ENCODE measurements at regions not wholly inside any gene's neighbourhood (a gene's known extent, or its start where the extent isn't known, plus 50 kb on each side); places are given as distances from the start of the nearest gene placed in this dataset.

- Histone ChIP-seq H2AFZ (ENCODE audit: low read depth, low read length) (no peak overlapping the region), H3K18ac (ENCODE audit: low read depth in 1 of 2, low read length in 2 of 2) (no peak overlapping the region), H4K8ac (ENCODE audit: low read length) (no peak overlapping the region), H2BK12ac (ENCODE audit: low read length in 2 of 2) (no peak overlapping the region), H2BK5ac (ENCODE audit: low read depth, low read length, poor library complexity, severe bottlenecking) (no peak overlapping the region), H3K27me3 (ENCODE audit: control insufficient read depth in 1 of 2, insufficient read depth in 1 of 2, low read length in 2 of 2) (peaks cover 0 to 18% of the 10 kb centered on the region in 2 experiments), H3K14ac (ENCODE audit: low read length in 2 of 2) (no peak overlapping the region), H3K9me3 (ENCODE audit: control insufficient read depth, low read length) (no peaks in the 10 kb centered on the region), H3K36me3 (ENCODE audit: control insufficient read depth in 1 of 2, insufficient read depth in 2 of 2, low read depth in 1 of 2, low read length in 2 of 2) (no peaks in the 10 kb centered on the region), H3K27ac (ENCODE audit: low read length, poor library complexity, severe bottlenecking) (no peak overlapping the region), H3K4me3 (ENCODE audit: insufficient read depth in 1 of 2, low read depth in 1 of 2, low read length in 2 of 2) (no peak overlapping the region), H2BK15ac (ENCODE audit: low read depth, poor library complexity, severe bottlenecking) (no peak overlapping the region), H3K4ac (ENCODE audit: low read depth in 1 of 2, low read length in 2 of 2) (no peak overlapping the region), H3K79me1 (replicated peaks; ENCODE audit: low read length, poor library complexity, severe bottlenecking) (no peaks in the 10 kb centered on the region), H3K4me2 (ENCODE audit: low read length, poor library complexity, severe bottlenecking) (no peak overlapping the region), H4K91ac (ENCODE audit: low read length) (no peak overlapping the region), H2BK120ac (ENCODE audit: low read depth, low read length) (no peak overlapping the region), H3K4me1 (ENCODE audit: control insufficient read depth, insufficient read depth, low read depth, low read length) (no peaks in the 10 kb centered on the region), H3K23ac (ENCODE audit: low read length in 2 of 2) (no peak overlapping the region), H2AK5ac (ENCODE audit: low read length, severe bottlenecking) (no peak overlapping the region), H3K9ac (ENCODE audit: low read length) (no peak overlapping the region)
- DNase-seq, result no peak
- 100% methylated on average over 1 of the region's 1 CpG for WGBS
Observed at GRCh38 chr12:114274131-114274530, 131.8 kb downstream of the TBX5 start.

GRCh38 chr12:114272605-114273004 is 133.3 kb downstream of the TBX5 start:
- H2BK15ac ChIP-seq (ENCODE audit: low read depth, poor library complexity, severe bottlenecking), result no peak overlapping the region
- H3K9ac ChIP-seq (ENCODE audit: low read length), result no peak overlapping the region
- H2AK5ac ChIP-seq (ENCODE audit: low read length, severe bottlenecking), result no peak overlapping the region
- no peaks in the 10 kb centered on the region for H3K9me3 ChIP-seq (ENCODE audit: control insufficient read depth, low read length)
- H3K18ac ChIP-seq (ENCODE audit: low read depth in 1 of 2, low read length in 2 of 2), result no peak overlapping the region
- 45% methylated on average over 2 of the region's 5 CpGs for WGBS
- no peak overlapping the region for H3K4me3 ChIP-seq (ENCODE audit: insufficient read depth in 1 of 2, low read depth in 1 of 2, low read length in 2 of 2)
- H3K27me3 ChIP-seq (ENCODE audit: control insufficient read depth in 1 of 2, insufficient read depth in 1 of 2, low read length in 2 of 2), result peaks cover 0 to 24% of the 10 kb centered on the region in 2 experiments
- H3K4ac ChIP-seq (ENCODE audit: low read depth in 1 of 2, low read length in 2 of 2), result no peak overlapping the region
- H3K4me1 ChIP-seq (ENCODE audit: control insufficient read depth, insufficient read depth, low read depth, low read length), result no peaks in the 10 kb centered on the region
- no peak overlapping the region for H2AFZ ChIP-seq (ENCODE audit: low read depth, low read length)
- H2BK5ac ChIP-seq (ENCODE audit: low read depth, low read length, poor library complexity, severe bottlenecking), result no peak overlapping the region
- no peak overlapping the region for H2BK12ac ChIP-seq (ENCODE audit: low read length in 2 of 2)
- no peak overlapping the region for H2BK120ac ChIP-seq (ENCODE audit: low read depth, low read length)
- no peaks in the 10 kb centered on the region for H3K79me1 ChIP-seq (replicated peaks; ENCODE audit: low read length, poor library complexity, severe bottlenecking)
- DNase-seq, result no peak
- H3K4me2 ChIP-seq (ENCODE audit: low read length, poor library complexity, severe bottlenecking), result no peak overlapping the region
- H3K36me3 ChIP-seq (ENCODE audit: control insufficient read depth in 1 of 2, insufficient read depth in 2 of 2, low read depth in 1 of 2, low read length in 2 of 2), result no peaks in the 10 kb centered on the region
- no peak overlapping the region for H4K8ac ChIP-seq (ENCODE audit: low read length)
- H3K27ac ChIP-seq (ENCODE audit: low read length, poor library complexity, severe bottlenecking), result no peak overlapping the region
- H4K91ac ChIP-seq (ENCODE audit: low read length), result no peak overlapping the region
- no peak overlapping the region for H3K23ac ChIP-seq (ENCODE audit: low read length in 2 of 2)
- no peak overlapping the region for H3K14ac ChIP-seq (ENCODE audit: low read length in 2 of 2)

GRCh38 chr12:114272071-114272470 is 133.9 kb downstream of the TBX5 start:
- Histone ChIP-seq H3K9me3 (ENCODE audit: control insufficient read depth, low read length) (no peaks in the 10 kb centered on the region), H3K36me3 (ENCODE audit: control insufficient read depth in 1 of 2, insufficient read depth in 2 of 2, low read depth in 1 of 2, low read length in 2 of 2) (no peaks in the 10 kb centered on the region), H3K4me1 (ENCODE audit: control insufficient read depth, insufficient read depth, low read depth, low read length) (no peaks in the 10 kb centered on the region), H2AFZ (ENCODE audit: low read depth, low read length) (no peak overlapping the region), H3K23ac (ENCODE audit: low read length in 2 of 2) (no peak overlapping the region), H3K27me3 (ENCODE audit: control insufficient read depth in 1 of 2, insufficient read depth in 1 of 2, low read length in 2 of 2) (peaks cover 0 to 29% of the 10 kb centered on the region in 2 experiments), H3K79me1 (replicated peaks; ENCODE audit: low read length, poor library complexity, severe bottlenecking) (no peaks in the 10 kb centered on the region), H4K8ac (ENCODE audit: low read length) (no peak overlapping the region), H3K9ac (ENCODE audit: low read length) (no peak overlapping the region), H2BK12ac (ENCODE audit: low read length in 2 of 2) (no peak overlapping the region), H3K27ac (ENCODE audit: low read length, poor library complexity, severe bottlenecking) (no peak overlapping the region), H4K91ac (ENCODE audit: low read length) (no peak overlapping the region), H3K14ac (ENCODE audit: low read length in 2 of 2) (no peak overlapping the region), H3K4me3 (ENCODE audit: insufficient read depth in 1 of 2, low read depth in 1 of 2, low read length in 2 of 2) (no peak overlapping the region), H2BK120ac (ENCODE audit: low read depth, low read length) (no peak overlapping the region), H3K4me2 (ENCODE audit: low read length, poor library complexity, severe bottlenecking) (no peak overlapping the region), H3K18ac (ENCODE audit: low read depth in 1 of 2, low read length in 2 of 2) (no peak overlapping the region), H2BK5ac (ENCODE audit: low read depth, low read length, poor library complexity, severe bottlenecking) (no peak overlapping the region), H2BK15ac (ENCODE audit: low read depth, poor library complexity, severe bottlenecking) (no peak overlapping the region), H2AK5ac (ENCODE audit: low read length, severe bottlenecking) (no peak overlapping the region), H3K4ac (ENCODE audit: low read depth in 1 of 2, low read length in 2 of 2) (no peak overlapping the region)
- 27% methylated on average over 2 of the region's 2 CpGs for WGBS
- DNase-seq, result no peak

GRCh38 chr12:114269153-114269552 is 136.8 kb downstream of the TBX5 start:
- Histone ChIP-seq H2AFZ (ENCODE audit: low read depth, low read length) (no peak overlapping the region), H3K23ac (ENCODE audit: low read length in 2 of 2) (no peak overlapping the region), H3K4me2 (ENCODE audit: low read length, poor library complexity, severe bottlenecking) (no peak overlapping the region), H3K79me1 (replicated peaks; ENCODE audit: low read length, poor library complexity, severe bottlenecking) (no peaks in the 10 kb centered on the region), H3K36me3 (ENCODE audit: control insufficient read depth in 1 of 2, insufficient read depth in 2 of 2, low read depth in 1 of 2, low read length in 2 of 2) (no peaks in the 10 kb centered on the region), H3K27ac (ENCODE audit: low read length, poor library complexity, severe bottlenecking) (no peak overlapping the region), H3K4ac (ENCODE audit: low read depth in 1 of 2, low read length in 2 of 2) (no peak overlapping the region), H3K9me3 (ENCODE audit: control insufficient read depth, low read length) (no peaks in the 10 kb centered on the region), H4K8ac (ENCODE audit: low read length) (no peak overlapping the region), H3K27me3 (ENCODE audit: control insufficient read depth in 1 of 2, insufficient read depth in 1 of 2, low read length in 2 of 2) (peaks cover 0 to 34% of the 10 kb centered on the region in 2 experiments), H2AK5ac (ENCODE audit: low read length, severe bottlenecking) (no peak overlapping the region), H3K4me3 (ENCODE audit: insufficient read depth in 1 of 2, low read depth in 1 of 2, low read length in 2 of 2) (no peak overlapping the region), H3K14ac (ENCODE audit: low read length in 2 of 2) (no peak overlapping the region), H3K18ac (ENCODE audit: low read depth in 1 of 2, low read length in 2 of 2) (no peak overlapping the region), H2BK120ac (ENCODE audit: low read depth, low read length) (no peak overlapping the region), H3K4me1 (ENCODE audit: control insufficient read depth, insufficient read depth, low read depth, low read length) (no peaks in the 10 kb centered on the region), H3K9ac (ENCODE audit: low read length) (no peak overlapping the region), H4K91ac (ENCODE audit: low read length) (no peak overlapping the region), H2BK5ac (ENCODE audit: low read depth, low read length, poor library complexity, severe bottlenecking) (no peak overlapping the region), H2BK12ac (ENCODE audit: low read length in 2 of 2) (no peak overlapping the region), H2BK15ac (ENCODE audit: low read depth, poor library complexity, severe bottlenecking) (no peak overlapping the region)
- 72% methylated on average over 2 of the region's 2 CpGs for WGBS
- no peak for DNase-seq

Data from mesenchymal stem cell (in vitro differentiated cells and primary cell).